ENCODE measurements at regions not wholly inside any gene's neighbourhood (a gene's known extent, or its start where the extent isn't known, plus 50 kb on each side); places are given as distances from the start of the nearest gene placed in this dataset.

- no peak for TF ChIP-seq CTCF (conservative IDR thresholded peaks at IDR 0.05; ENCODE audit: low read depth, low read length)
- TF ChIP-seq EZH2 (IDR thresholded peaks at IDR 0.05; ENCODE audit: borderline replicate concordance, low read depth, low read length, poor library complexity, severe bottlenecking): no peak
Observed at GRCh38 chr6:51526922-51527321, 560.5 kb downstream of the PKHD1 start.

All from A673 (cell line).